GM21390 (cell line): ENCODE measurements at regions not wholly inside any gene's neighbourhood (a gene's known extent, or its start where the extent isn't known, plus 50 kb on each side); places are given as distances from the start of the nearest gene placed in this dataset.

ENCODE experiments used
- ATAC-seq: cut with Tn5 transposase; IDR thresholded peaks from one replicate; pipeline ENCODE4 v1.9.1; 2021; ENCODE audit not compliant: unreplicated experiment

DNA sequence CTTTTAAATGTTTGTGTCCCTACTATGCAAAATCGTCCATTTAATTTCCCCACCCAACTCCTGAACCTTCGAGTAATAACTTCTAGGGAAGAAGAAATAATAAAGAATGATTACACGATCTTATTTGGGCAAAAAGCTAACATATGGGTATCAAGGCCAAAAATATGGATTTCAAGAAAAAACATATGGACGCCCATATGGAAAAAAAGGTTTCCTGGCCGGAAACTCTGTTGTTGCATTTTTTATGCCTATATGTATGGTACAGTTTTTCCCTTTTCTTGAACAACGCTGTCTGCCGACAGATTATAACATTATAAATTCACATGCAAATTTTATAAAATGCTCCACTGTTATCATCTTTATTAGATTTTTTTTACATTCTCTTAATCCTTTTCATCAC, 167.6 kb upstream of the ESRRG start:
- ATAC-seq, result no peak

DNA sequence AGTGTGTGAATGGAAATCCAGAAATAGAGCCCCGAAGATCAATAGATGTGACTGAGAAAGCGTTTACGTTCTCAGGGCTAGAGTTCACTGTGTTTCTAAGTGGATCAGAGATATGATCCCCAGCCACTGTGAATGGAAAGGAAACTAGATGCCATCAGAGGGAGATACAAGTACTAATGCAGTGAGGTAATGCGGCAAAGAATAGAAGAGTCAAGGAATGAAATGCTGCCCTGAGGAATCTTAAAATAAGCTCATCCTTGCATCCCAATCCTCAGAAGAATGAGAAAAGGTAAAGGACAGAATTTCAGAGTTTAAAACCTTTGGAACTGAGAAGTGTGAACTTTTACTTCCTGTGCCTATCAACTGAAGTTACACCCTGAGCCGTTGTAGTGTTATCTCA, 165.5 kb upstream of the ESRRG start:
- no peak for ATAC-seq

DNA sequence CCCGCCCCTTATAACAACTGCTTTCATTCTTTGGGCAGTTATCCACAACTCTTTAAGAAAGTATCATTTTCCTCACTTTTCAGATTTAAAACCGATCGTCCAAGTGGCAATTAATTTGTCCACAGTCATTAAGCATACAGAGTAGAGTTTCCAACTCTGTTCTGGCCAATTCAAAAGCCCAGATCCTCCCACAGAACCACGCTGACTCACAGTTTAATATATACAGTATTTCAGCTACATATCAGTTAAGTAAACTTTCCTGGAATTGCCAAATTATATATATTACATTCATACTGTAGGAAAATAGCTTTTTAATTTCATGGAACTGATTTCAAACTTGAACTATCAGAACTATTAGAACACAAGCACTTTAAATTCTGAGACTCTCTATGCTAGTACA, 163.8 kb upstream of the ESRRG start:
- no peak for ATAC-seq

DNA sequence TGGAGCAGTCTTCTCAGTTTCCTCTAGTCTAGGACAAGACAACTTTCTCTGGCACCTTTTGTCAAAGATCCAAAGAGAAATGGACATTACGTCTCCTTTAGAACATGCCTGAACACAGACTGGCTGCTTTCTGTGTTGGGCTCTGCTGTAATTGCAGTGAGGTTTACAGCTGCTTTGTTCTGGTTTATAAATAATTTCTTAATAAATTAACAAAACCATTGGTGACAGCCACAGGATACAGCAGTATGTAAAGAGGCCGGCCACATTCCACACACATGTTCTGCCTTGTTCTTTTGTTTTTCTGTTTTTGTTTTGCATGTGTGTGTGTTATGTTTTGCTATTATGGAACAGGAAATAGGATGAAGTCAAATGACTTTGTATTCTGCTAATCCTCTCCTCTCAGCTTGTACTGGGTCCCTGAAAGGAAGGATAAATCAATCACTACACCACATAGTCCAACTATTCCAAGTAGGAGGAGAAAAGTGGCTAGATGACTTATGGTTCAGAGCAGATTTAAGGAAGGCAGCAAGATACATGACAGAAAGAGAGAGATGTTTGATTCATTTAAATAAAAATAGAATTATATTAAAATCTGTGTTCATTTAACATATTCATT, 161.5 kb upstream of the ESRRG start:
- ATAC-seq, result no peak

DNA sequence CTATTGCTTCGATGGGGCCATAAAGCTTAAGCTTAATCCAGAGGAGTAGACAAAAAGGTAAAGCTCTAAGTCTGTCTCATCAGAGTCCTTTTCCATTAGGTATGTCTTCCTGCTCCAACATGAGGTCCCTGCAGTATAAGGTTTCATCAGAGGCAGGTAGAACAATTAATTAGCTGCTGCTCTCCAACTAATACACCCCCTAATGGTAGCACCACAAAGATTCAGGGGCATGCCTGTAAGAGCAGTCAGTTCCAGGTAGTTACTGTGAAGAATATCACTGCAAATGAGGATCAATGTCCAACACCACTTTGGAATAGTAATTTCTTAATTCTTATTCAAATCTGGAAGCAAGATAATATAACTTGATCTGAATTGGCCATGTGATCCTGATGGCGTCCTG, 160.3 kb upstream of the ESRRG start:
- ATAC-seq, result no peak

DNA sequence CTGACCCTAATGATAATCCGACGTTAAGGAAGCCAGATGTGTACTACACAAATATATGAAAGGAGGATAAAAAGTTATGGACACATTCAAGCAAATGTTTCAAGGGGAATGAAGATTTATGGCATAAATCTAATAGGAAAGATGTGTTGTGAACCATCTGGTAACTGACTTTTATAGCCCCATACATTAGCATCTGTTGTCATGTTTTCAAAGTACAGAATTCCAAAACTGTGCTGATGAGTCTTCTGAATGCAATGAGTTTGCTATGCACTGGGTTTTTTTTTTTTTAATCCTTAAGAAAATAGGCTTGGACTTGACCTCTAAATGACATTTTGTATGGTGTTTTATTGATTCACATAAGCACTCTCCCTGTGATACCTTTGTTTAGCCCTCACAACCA, 158.5 kb upstream of the ESRRG start:
- ATAC-seq, result no peak

DNA sequence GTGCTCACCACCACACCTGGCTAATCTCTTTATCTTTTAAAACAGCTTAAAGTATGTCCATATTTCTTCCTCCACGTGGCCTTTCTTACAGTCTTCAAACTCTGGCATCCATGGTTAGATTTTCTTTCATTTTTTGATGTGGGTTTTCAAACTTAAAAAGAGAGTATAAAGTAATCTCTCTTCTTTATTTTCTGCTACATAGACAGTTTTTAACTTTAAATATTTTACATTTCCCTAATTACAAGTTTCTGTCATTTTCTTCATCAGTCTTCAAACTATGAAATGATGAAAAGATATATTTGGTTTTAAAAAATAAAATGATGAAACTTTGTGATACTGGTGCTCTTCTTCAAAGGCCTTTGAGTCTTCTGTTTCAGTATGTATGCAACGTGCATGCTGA, 143.5 kb upstream of the ESRRG start:
- ATAC-seq, result no peak

DNA sequence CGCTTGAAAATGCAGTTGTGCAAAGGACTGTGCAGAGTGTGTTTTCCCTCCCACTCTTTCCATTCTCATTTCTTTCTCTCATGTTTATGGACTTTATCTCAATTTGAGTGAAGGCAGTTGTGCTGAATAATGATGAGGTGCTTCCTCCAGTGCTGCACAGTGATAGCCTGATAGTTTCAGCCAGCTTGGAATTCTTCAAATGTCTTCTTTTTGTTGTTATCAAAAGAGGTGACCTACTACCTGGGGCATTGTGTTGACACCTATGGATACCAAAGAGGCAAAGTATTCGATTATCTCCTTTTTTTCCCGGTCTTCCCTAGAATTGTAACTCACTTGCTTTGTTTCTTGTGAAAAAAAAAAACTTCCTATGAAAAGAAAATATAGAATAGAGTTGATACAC, 132.6 kb upstream of the ESRRG start:
- ATAC-seq, result no peak

DNA sequence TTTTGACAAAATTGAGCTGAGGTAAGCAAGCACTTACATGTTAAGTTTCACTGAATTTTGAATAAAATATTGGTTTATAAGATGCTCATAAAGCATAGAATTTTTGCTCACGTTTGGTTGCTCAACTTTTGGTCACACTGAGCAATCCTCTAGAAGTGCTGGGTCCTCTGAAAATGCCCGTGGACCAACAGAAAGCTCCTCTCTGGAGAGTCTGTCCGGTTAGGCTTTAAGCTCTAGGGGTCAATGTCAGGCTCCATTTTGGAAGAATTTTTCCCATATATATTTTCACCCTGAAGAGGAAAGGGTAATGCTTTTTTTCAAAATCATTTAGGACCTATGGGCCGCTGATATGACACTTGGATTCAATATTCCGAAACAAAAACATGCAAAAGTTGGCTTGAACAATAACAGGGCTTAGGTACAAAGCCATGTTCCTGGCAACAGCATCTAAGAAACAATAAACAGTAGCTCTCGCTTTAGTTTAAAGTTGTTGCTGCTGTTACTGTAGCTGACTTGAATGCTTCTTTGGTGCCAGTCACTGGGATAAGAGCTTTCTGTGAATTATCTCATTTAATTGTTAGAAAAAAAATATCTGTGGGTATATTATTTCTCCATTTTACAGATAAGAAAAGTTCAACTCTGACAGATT, 131.7 kb upstream of the ESRRG start:
- ATAC-seq, result no peak

DNA sequence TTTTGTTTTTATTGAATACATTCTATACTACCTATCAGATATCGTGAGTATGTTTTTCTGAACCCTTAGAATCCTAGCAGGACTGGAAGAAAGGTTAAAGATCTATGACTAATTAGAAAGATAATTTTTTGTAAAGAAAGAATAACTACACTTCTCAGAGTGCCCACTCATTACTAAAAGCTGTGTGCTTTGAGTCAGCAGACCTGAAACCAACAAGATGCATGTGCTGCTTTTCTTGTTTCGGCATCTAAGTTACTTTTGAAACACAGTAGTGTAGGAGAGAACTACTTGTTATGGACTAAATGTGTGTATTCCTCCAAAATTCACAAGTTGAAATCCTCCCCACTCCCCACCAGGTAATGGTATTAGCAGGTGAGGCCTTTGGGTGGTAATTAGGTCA, 127.8 kb upstream of the ESRRG start:
- ATAC-seq, result no peak

DNA sequence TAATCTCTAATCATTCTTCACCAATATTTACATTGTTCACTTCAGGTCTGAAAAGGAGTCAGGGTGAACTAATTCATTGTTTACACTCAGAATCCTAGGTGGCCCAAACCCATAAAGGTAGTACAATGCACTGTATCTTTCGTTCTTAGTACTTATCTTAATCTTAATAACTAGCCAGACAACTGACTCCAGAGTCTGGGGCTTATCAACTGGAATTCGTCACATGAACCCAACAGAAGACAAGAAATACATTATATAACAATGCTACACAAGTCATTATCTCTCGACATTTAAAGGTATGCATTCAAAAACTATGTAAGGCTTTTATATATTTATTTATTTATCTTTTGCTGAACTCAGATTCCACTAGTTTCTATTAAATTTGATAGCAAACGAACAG, 125.9 kb upstream of the ESRRG start:
- no peak for ATAC-seq

DNA sequence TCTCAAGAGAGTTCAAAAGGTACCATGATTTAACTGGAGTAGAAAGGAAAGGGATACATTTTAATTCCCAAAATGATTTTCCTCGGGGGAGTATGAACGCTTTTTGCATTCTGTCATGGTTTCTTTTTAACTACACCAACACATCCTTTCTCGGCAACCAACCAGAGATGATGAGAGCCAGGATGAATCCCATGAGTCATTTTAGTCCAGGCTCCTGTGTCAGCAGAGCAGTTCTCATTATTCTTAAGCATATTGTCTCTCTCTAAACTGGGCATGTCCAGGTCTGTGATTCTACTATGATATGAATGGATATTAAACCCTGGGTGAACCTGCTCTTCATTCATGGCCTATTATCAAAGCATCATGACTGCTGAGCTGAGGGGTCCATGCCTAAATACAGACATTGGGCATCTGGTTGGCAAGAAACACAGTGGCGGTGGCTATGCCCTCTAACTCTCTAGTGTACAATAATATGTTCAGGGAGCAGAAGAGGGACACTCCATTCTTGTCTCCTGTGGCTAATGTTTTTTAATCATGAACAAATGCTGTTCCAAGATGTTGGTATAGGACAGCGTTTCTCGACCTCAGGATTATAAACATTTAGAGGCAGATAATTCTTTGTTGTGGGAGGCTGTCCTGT, 124.3 kb upstream of the ESRRG start:
- no peak for ATAC-seq

DNA sequence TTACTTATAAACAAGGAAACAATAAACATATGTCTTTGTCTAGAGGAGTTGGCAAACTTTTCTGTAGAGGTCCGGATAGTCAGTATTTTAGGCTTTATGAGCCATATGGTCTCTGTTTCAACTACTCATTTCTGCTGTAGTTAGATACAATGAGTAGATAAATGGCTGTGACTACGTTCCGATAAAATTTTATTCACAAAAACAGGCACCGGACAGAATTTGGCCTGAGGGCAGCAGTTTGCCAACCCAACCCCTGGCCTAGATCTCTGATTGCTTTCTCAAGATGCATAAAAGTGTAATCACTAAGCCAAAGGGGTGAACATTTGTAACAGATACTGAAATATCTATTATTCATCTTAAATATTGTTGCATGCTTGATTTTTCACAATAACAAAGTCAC, 123.1 kb upstream of the ESRRG start:
- no peak for ATAC-seq

DNA sequence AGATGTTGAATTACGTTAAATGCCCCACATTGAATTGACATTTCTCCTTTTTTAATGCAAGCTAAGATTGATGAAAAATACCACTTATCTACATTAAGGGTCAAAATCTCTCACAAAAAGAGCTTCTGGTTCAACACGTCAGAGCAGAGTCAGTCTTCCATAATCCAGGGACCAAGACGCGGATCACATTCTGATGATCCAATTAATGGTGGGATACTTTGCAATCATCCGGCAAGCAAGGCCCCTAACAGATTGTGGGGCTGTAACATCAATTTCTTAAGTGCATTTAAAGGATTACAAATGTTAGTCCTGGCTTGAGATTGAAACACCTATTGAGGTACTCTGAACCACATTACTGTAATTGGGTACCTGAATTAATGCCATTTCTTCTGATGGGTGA, 120.2 kb upstream of the ESRRG start:
- ATAC-seq, result no peak

DNA sequence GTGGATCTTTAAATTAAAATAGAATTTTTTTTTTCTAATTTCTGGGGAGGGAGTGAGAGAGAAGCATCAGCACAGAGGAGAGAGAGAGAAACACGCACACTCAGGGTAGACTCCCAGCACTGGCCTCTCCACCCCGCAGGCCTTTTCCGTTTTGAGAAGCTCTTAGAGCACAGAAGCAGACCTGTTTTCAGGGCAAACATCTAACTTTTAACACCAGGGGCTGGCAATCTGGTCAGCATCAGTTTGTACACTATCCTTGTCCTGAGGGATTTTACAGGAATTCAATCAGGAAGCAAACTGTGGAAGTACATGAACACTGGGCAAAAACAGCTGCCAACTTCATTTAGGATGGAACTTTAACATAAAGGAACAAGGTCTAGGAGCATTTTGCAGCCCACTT, 117.9 kb upstream of the ESRRG start:
- no peak for ATAC-seq

DNA sequence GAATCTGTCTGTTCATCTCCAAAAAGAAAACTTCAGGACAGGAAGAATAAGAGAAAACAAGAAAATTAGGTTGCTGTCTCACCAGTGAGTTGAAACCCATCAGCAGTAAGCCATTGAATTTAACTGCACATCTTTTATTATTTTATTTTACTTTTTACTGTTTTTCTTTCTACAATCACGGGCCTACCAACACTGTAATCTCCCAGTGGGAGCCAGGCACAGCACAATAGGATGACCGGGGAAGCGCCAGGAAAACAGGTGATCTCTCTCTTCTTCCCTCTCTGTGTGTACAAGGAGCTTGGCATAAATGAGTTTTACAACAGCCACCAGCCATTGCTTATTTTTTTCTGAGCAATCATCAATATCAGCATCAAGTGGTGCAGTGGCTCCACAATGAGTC, 113.1 kb upstream of the ESRRG start:
- ATAC-seq, result no peak

DNA sequence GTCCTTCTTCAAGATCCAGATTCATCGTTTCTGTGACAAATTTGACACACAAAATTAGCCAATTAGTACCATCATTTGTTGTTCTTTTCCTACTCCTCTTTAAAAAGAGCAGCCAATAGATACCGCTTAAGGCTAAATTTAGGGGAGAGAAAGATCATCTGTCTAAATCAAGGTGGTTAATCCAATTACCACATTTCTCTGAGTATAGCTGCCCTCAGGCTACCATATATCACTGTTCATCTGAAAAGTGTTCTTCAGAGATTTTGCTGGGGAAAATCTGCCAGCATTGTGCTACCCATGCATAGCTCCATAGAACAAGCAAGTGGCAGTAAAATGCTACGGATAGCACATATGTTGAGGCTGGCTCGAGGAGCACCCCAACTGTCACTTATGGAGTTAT, 110.3 kb upstream of the ESRRG start:
- ATAC-seq, result no peak

DNA sequence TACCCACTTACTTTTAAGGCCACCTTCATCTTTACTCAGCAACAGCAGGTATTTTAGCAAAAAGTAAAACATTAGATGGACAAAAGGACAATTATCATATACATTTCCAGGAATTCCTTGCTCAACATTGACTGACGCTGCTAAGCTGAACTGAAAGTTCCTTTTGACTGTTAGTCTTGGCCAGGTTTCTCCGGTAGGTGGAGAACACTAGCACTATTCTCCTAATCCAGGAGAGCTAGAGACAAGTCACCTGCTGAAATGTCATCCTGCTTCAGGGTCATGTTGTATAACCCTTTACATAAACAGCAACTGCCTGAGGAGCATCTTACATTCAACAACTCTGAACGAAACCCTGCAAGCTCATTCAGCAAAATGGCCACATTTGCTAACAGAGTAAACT, 109.0 kb upstream of the ESRRG start:
- ATAC-seq, result no peak

DNA sequence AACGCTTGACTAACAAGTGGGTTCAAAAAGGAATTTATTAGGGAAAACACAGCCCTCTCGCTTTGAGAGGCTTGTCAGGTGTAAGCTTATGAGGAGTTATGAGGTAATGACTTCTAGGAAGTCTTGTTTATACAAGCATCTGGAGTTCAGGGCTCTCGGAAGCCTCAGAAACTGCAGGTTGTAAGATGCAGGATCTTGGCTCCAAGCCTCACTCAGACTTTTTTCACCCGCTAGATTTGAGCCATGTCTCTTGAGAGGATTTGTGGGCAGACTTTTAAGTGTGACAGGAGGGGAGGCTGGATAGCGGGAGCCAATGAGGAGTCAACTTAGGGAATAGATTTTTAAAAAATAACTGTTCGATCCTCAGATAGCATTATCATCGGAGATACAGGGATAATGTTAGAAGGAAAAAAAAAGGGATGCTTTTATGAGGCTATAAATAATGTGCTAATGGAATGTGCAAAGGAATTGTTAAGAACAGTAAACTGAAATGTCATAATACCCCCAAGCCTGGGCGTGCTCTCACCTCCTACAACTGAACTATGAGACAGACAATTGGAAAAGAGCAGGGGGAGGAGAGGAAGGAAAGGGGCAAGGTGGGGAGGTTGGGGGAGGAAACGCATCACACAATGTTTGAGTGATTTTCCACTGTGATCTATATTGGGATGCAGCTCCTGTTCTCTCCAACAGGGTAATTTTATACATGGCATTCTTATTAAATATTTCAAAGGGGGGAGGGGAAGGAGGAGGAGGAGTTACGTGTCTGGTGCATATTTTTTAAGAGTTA, 107.4 kb upstream of the ESRRG start:
- ATAC-seq, result no peak

DNA sequence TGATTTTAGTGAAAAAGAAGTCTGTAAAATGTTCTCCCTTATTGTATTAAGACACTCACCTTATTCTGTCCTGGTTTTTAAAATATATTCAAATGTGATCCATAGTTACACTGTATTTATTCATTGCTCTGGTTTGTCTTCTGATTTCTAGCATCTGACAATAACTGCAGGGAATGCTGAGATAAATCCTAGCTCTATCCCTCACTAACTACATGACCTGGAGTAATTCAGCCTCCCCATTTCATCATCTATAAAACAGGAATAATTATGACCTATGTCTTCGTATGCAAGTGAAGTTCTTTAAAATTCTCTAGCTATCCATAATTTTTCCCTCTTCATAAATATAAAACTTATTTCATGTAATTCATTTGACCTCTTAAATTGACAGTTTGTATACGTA, 104.0 kb upstream of the ESRRG start:
- no peak for ATAC-seq

DNA sequence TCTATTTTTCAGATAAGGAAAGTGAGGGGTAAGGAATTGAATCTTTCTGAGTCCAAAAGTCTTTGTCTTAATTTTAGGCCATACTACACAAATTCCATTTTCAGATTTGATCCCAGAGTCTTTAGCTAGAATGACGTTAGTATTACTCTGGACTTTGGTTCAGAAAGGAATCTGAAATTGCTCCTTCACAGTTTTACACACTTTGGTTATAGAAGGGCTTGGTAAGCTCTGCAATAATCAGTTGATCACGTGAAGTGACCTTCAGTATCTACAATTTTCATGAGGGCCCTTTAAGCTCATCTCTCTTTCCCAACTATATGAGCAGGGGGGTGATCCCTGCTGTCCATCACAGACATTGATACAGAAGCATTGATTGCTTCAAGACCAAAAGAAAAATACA, 103.4 kb upstream of the ESRRG start:
- no peak for ATAC-seq

DNA sequence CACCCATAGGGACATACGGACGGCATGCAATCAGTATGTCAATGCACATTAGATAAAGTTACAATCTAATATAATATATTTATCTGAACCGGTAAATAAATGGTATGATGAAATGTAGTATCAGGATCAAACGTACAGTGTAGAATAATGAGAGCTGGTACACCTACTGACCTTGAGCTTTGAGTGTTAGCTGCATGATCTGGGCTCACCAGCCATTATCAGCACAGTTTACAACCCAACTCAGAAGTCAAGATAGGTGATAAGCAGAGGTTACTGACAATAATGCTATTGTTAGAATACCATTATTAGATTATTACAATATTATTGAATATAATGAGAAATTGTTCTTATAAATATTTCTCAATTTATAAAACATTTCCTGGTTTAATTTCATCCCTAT, 103.0 kb upstream of the ESRRG start:
- no peak for ATAC-seq
